ENCODE measurements at regions not wholly inside any gene's neighbourhood (a gene's known extent, or its start where the extent isn't known, plus 50 kb on each side); places are given as distances from the start of the nearest gene placed in this dataset.

GRCh38 chr13:61913183-61913582, 497.5 kb upstream of the PCDH20 start:
- Histone ChIP-seq H3K9ac (ENCODE audit: low read depth in 2 of 2, low read length in 2 of 2) (no peak overlapping the region), H3K36me3 (no peaks in the 10 kb centered on the region), H3K4me1 (no peaks in the 10 kb centered on the region), H3K27me3 (no peaks in the 10 kb centered on the region), H3K27ac (no peak overlapping the region), H3K9me3 (no peaks in the 10 kb centered on the region), H3K4me3 (no peak overlapping the region)
- intact Hi-C loops (cut with DNase I) = no loop called here
- no peak for DNase-seq
- TF ChIP-seq CTCF (IDR thresholded peaks at IDR 0.05) = no peak

GRCh38 chr13:61908906-61909615, 493.4 kb upstream of the PCDH20 start:
- Histone ChIP-seq H3K9me3 (no peaks in the 10 kb centered on the region), H3K4me1 (no peaks in the 10 kb centered on the region), H3K36me3 (no peaks in the 10 kb centered on the region), H3K9ac (ENCODE audit: low read depth in 2 of 2, low read length in 2 of 2) (no peak overlapping the region), H3K4me3 (no peak overlapping the region), H3K27ac (no peak overlapping the region), H3K27me3 (no peaks in the 10 kb centered on the region)
- DNase-seq = no peak
- no peak for TF ChIP-seq CTCF (IDR thresholded peaks at IDR 0.05)
- intact Hi-C loops (cut with DNase I) = no loop called here

GRCh38 chr13:61905054-61905453, 489.4 kb upstream of the PCDH20 start:
- Histone ChIP-seq H3K9ac (ENCODE audit: low read depth in 2 of 2, low read length in 2 of 2) (no peak overlapping the region), H3K27me3 (no peaks in the 10 kb centered on the region), H3K27ac (no peak overlapping the region), H3K4me1 (no peaks in the 10 kb centered on the region), H3K9me3 (peaks cover 3% of the 10 kb centered on the region), H3K4me3 (no peak overlapping the region), H3K36me3 (no peaks in the 10 kb centered on the region)
- intact Hi-C loops (cut with DNase I) = no loop called here
- TF ChIP-seq CTCF (IDR thresholded peaks at IDR 0.05) = no peak
- DNase-seq = no peak

- Histone ChIP-seq H3K27ac (no peak overlapping the region), H3K4me1 (no peaks in the 10 kb centered on the region), H3K4me3 (no peak overlapping the region), H3K9ac (ENCODE audit: low read depth in 2 of 2, low read length in 2 of 2) (no peak overlapping the region), H3K36me3 (no peaks in the 10 kb centered on the region), H3K27me3 (no peaks in the 10 kb centered on the region), H3K9me3 (peaks cover 3% of the 10 kb centered on the region)
- intact Hi-C loops (cut with DNase I) = no loop called here
- DNase-seq = no peak
- TF ChIP-seq CTCF (IDR thresholded peaks at IDR 0.05) = no peak
These were observed 486.4 kb upstream of the PCDH20 start for GRCh38 chr13:61901946-61902541.

GRCh38 chr13:61900033-61900432, 484.4 kb upstream of the PCDH20 start:
- Histone ChIP-seq H3K4me1 (no peaks in the 10 kb centered on the region), H3K9me3 (peaks cover 3% of the 10 kb centered on the region), H3K36me3 (no peaks in the 10 kb centered on the region), H3K27me3 (no peaks in the 10 kb centered on the region), H3K27ac (no peak overlapping the region), H3K4me3 (no peak overlapping the region), H3K9ac (ENCODE audit: low read depth in 2 of 2, low read length in 2 of 2) (no peak overlapping the region)
- DNase-seq = no peak
- intact Hi-C loops (cut with DNase I) = no loop called here
- no peak for TF ChIP-seq CTCF (IDR thresholded peaks at IDR 0.05)

Data from colonic mucosa (tissue), 4 donors.